T-helper 2 cell (primary cell): ENCODE measurements at regions not wholly inside any gene's neighbourhood (a gene's known extent, or its start where the extent isn't known, plus 50 kb on each side); places are given as distances from the start of the nearest gene placed in this dataset.
"Not testable (repeated sequence)": the region's sequence is repeated elsewhere in the genome, so short reads cannot be mapped to it uniquely, and the experiment has no call there.

Experiments used
- DNase-seq, 5 experiments: peaks; one replicate each; pipeline versions ENCODE4 v3.0.0 to v3.0.0-alpha.2; 2012 to 2022

- peak in 2 of 5 experiments; percentile 36 to 56 for DNase-seq
Measured at GRCh38 chr6:14542670-14543366, 425.2 kb downstream of the CD83 start.

GRCh38 chr6:14543971-14544585 lies 426.5 kb downstream of the CD83 start:
- no peak for DNase-seq

GRCh38 chr6:14544666-14545065 lies 427.1 kb downstream of the CD83 start:
- DNase-seq = no peak

- DNase-seq = no peak
Measured at GRCh38 chr6:14545496-14545895, 427.9 kb downstream of the CD83 start.

- no peak for DNase-seq
Measured at GRCh38 chr6:14546036-14546435, 428.5 kb downstream of the CD83 start.

- no peak for DNase-seq
Measured at GRCh38 chr6:14547284-14547998, 429.9 kb downstream of the CD83 start.

GRCh38 chr6:14549304-14549770 lies 431.8 kb downstream of the CD83 start:
- no peak for DNase-seq

- no peak for DNase-seq
Measured at GRCh38 chr6:14549871-14550270, 432.3 kb downstream of the CD83 start.

GRCh38 chr6:14550410-14550809 lies 432.8 kb downstream of the CD83 start:
- no peak for DNase-seq

- DNase-seq = no peak
Measured at GRCh38 chr6:14550822-14551221, 433.2 kb downstream of the CD83 start.

- not testable (repeated sequence) for DNase-seq
Measured at GRCh38 chr6:14551601-14552000, 434.0 kb downstream of the CD83 start.

GRCh38 chr6:14552891-14553290 lies 435.3 kb downstream of the CD83 start:
- DNase-seq = no peak

GRCh38 chr6:14553515-14553914 lies 435.9 kb downstream of the CD83 start:
- no peak for DNase-seq

- DNase-seq = no peak
Measured at GRCh38 chr6:14555804-14556203, 438.2 kb downstream of the CD83 start.

GRCh38 chr6:14559746-14560536 lies 442.4 kb downstream of the CD83 start:
- DNase-seq = no peak

GRCh38 chr6:14561563-14561962 lies 444.0 kb downstream of the CD83 start:
- DNase-seq = not testable (repeated sequence)

GRCh38 chr6:14567842-14568241 lies 450.3 kb downstream of the CD83 start:
- DNase-seq = no peak

GRCh38 chr6:14569394-14569793 lies 451.8 kb downstream of the CD83 start:
- no peak for DNase-seq

GRCh38 chr6:14569874-14570273 lies 452.3 kb downstream of the CD83 start:
- not testable (repeated sequence) for DNase-seq

GRCh38 chr6:14571001-14571400 lies 453.4 kb downstream of the CD83 start:
- DNase-seq = no peak

GRCh38 chr6:14571746-14572145 lies 454.2 kb downstream of the CD83 start:
- no peak for DNase-seq

GRCh38 chr6:14573267-14573666 lies 455.7 kb downstream of the CD83 start:
- no peak for DNase-seq

- DNase-seq = no peak
Measured at GRCh38 chr6:14573703-14574290, 456.2 kb downstream of the CD83 start.
